ENCODE measurements at regions not wholly inside any gene's neighbourhood (a gene's known extent, or its start where the extent isn't known, plus 50 kb on each side); places are given as distances from the start of the nearest gene placed in this dataset.

GRCh38 chr10:100612601-100613595, 77.2 kb downstream of the HIF1AN start:
- Histone ChIP-seq H4K20me1 (ENCODE audit: insufficient read depth, low read length) (no peaks in the 10 kb centered on the region), H3K4me3 (ENCODE audit: low read depth, low read length, poor library complexity, severe bottlenecking) (no peak overlapping the region), H3K27ac (ENCODE audit: low read depth, low read length, poor library complexity, severe bottlenecking) (no peak overlapping the region), H2AFZ (ENCODE audit: low read length) (no peak overlapping the region), H3K4me2 (ENCODE audit: low read length) (no peak overlapping the region), H3K79me2 (ENCODE audit: insufficient read depth, low read depth, low read length) (no peaks in the 10 kb centered on the region), H3K9me2 (ENCODE audit: insufficient read depth, low read length) (no peaks in the 10 kb centered on the region), H3K36me3 (ENCODE audit: insufficient read depth, low read length) (no peaks in the 10 kb centered on the region), H3K4me1 (ENCODE audit: insufficient read depth, low read length, poor library complexity, severe bottlenecking) (no peaks in the 10 kb centered on the region), H3K9me3 (ENCODE audit: low read length) (no peaks in the 10 kb centered on the region)
- intact Hi-C loops (cut with micrococcal nuclease; ENCODE audit: unreplicated experiment), result no loop called here
- no peak for TF ChIP-seq CTCF (conservative IDR thresholded peaks at IDR 0.05; ENCODE audit: low read length)
- TF ChIP-seq EZH2phosphoT487 (IDR thresholded peaks at IDR 0.05; ENCODE audit: borderline replicate concordance, low read depth, low read length), result no peak
- POLR2A ChIA-PET, result interaction anchor here (1.1 kb wide), 1 partner anchor 16 kb away, joined by 3 read pairs; no protein-coding TSS in a partner anchor
- no peak for DNase-seq (ENCODE audit: low spot score)
- CTCF ChIA-PET (ENCODE audit: unreplicated experiment), result no interaction called here
- no TSS peak for BruUV-seq (replicated peaks)

GRCh38 chr10:100613846-100614245, 78.1 kb downstream of the HIF1AN start:
- no peaks in the 10 kb centered on the region for H3K9me2 ChIP-seq (ENCODE audit: insufficient read depth, low read length)
- no peak for TF ChIP-seq EZH2phosphoT487 (IDR thresholded peaks at IDR 0.05; ENCODE audit: borderline replicate concordance, low read depth, low read length)
- TF ChIP-seq CTCF (conservative IDR thresholded peaks at IDR 0.05; ENCODE audit: low read length), result no peak
- H3K36me3 ChIP-seq (ENCODE audit: insufficient read depth, low read length), result no peaks in the 10 kb centered on the region
- H4K20me1 ChIP-seq (ENCODE audit: insufficient read depth, low read length), result no peaks in the 10 kb centered on the region
- no peaks in the 10 kb centered on the region for H3K79me2 ChIP-seq (ENCODE audit: insufficient read depth, low read depth, low read length)
- no peaks in the 10 kb centered on the region for H3K4me1 ChIP-seq (ENCODE audit: insufficient read depth, low read length, poor library complexity, severe bottlenecking)
- H3K9me3 ChIP-seq (ENCODE audit: low read length), result no peaks in the 10 kb centered on the region
- no peak overlapping the region for H3K4me2 ChIP-seq (ENCODE audit: low read length)
- BruUV-seq (replicated peaks), result no TSS peak
- no peak overlapping the region for H3K27ac ChIP-seq (ENCODE audit: low read depth, low read length, poor library complexity, severe bottlenecking)
- intact Hi-C loops (cut with micrococcal nuclease; ENCODE audit: unreplicated experiment), result no loop called here
- ChIA-PET POLR2A (no interaction called here), CTCF (ENCODE audit: unreplicated experiment) (no interaction called here)
- no peak overlapping the region for H2AFZ ChIP-seq (ENCODE audit: low read length)
- no peak for DNase-seq (ENCODE audit: low spot score)
- H3K4me3 ChIP-seq (ENCODE audit: low read depth, low read length, poor library complexity, severe bottlenecking), result no peak overlapping the region

All from OCI-LY7 (cell line).